ENCODE measurements at regions not wholly inside any gene's neighbourhood (a gene's known extent, or its start where the extent isn't known, plus 50 kb on each side); places are given as distances from the start of the nearest gene placed in this dataset.

DNA sequence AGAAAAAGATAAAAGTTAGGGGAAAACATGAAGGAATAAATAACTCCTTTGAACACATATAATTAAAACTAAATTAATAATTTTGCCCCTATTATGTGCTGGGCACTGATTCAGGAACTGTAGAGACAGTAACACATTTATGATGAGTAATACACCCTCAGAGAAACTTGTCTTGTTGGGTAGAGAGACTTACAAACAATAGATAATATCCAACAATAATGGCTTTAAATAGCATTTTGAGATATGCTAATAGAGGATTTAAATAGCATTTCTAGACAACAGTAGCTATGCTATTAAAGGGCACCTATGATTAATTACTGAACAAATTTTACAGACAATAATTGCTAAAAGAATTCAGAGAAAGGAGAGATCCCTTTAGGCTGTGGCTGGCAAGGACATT lies 455.5 kb downstream of the NUF2 start:
- TF ChIP-seq, protein P1, sequence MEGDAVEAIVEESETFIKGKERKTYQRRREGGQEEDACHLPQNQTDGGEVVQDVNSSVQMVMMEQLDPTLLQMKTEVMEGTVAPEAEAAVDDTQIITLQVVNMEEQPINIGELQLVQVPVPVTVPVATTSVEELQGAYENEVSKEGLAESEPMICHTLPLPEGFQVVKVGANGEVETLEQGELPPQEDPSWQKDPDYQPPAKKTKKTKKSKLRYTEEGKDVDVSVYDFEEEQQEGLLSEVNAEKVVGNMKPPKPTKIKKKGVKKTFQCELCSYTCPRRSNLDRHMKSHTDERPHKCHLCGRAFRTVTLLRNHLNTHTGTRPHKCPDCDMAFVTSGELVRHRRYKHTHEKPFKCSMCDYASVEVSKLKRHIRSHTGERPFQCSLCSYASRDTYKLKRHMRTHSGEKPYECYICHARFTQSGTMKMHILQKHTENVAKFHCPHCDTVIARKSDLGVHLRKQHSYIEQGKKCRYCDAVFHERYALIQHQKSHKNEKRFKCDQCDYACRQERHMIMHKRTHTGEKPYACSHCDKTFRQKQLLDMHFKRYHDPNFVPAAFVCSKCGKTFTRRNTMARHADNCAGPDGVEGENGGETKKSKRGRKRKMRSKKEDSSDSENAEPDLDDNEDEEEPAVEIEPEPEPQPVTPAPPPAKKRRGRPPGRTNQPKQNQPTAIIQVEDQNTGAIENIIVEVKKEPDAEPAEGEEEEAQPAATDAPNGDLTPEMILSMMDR (conservative IDR thresholded peaks at IDR 0.05; ENCODE audit: low read depth, low read length): no peak
- no peak for TF ChIP-seq EZH2 (IDR thresholded peaks at IDR 0.05; ENCODE audit: borderline replicate concordance, low read depth, low read length, poor library complexity, severe bottlenecking)
